WTC11 (cell line): ENCODE measurements at regions not wholly inside any gene's neighbourhood (a gene's known extent, or its start where the extent isn't known, plus 50 kb on each side); places are given as distances from the start of the nearest gene placed in this dataset.

Experiments used
- ATAC-seq: fragments of 200-7000 bp; cut with Tn5 transposase; 2 replicates; pipeline ENCODE4 v1.10.0; 2021; ENCODE audit warnings: mild to moderate bottlenecking, moderate library complexity
- CTCF ChIA-PET: fragments of 300-600 bp; sonication (Branson Sonifier 250); formaldehyde crosslinking; loops from one replicate; lab custom pipeline; 2021; ENCODE audit warnings: antibody characterized with exemption; lab: Charles Lee
- POLR2A ChIA-PET: fragments of 350-600 bp; sonication (Branson Sonifier 250); formaldehyde crosslinking; loops from one replicate; lab custom pipeline; 2021; ENCODE audit warnings: antibody characterized with exemption; lab: Charles Lee
- DNase-seq: peaks from one replicate; pipeline ENCODE4 v3.0.0; 2021; ENCODE audit warnings: low spot score
- H3K27ac Mint-ChIP-seq: 2 replicates; pipeline ENCODE4 v1.8.0; 2021; ENCODE audit warnings: mixed read lengths
- H3K27me3 Mint-ChIP-seq: 2 replicates; pipeline ENCODE4 v1.8.0; 2021; ENCODE audit warnings: low read depth, mild to moderate bottlenecking, moderate library complexity, mixed read lengths
- H3K36me3 Mint-ChIP-seq: 2 replicates; pipeline ENCODE4 v1.8.0; 2021; ENCODE audit warnings: mixed read lengths
- H3K4me1 Mint-ChIP-seq: 2 replicates; pipeline ENCODE4 v1.8.0; 2022; ENCODE audit warnings: mixed read lengths
- H3K4me3 Mint-ChIP-seq: 2 replicates; pipeline ENCODE4 v1.8.0; 2021; ENCODE audit warnings: mild to moderate bottlenecking, moderate library complexity, mixed read lengths
- H3K9me3 Mint-ChIP-seq: 2 replicates; pipeline ENCODE4 v1.8.0; 2021; ENCODE audit warnings: mixed read lengths
- AFF4 ChIP-seq: sonication (generic); formaldehyde crosslinking; IDR thresholded peaks from 2 replicates; pipeline ENCODE4 v1.8.1; 2023; ENCODE audit warnings: mild to moderate bottlenecking, missing genetic modification reagents, borderline replicate concordance
- CDX4 ChIP-seq: fragments of 250-450 bp; sonication (Bioruptor Pico); IDR thresholded peaks from 2 replicates; pipeline ENCODE4 v1.9.0; 2021; ENCODE audit warnings: moderate library complexity, mild to moderate bottlenecking, inconsistent platforms, borderline replicate concordance
- CREM ChIP-seq: sonication (generic); formaldehyde crosslinking; IDR thresholded peaks from 2 replicates; pipeline ENCODE4 v1.8.1; 2022; ENCODE audit warnings: mild to moderate bottlenecking, missing genetic modification reagents, moderate library complexity
- CTCF ChIP-seq: fragments of 200-600 bp; IDR thresholded peaks from 2 replicates; pipeline ENCODE4 v1.8.0; 2022; ENCODE audit warnings: antibody characterized with exemption
- E2F5 ChIP-seq: sonication (generic); formaldehyde crosslinking; IDR thresholded peaks from 2 replicates; pipeline ENCODE4 v1.8.1; 2022; ENCODE audit warnings: mild to moderate bottlenecking, moderate library complexity, missing genetic modification reagents
- FOXJ3 ChIP-seq: sonication (generic); formaldehyde crosslinking; IDR thresholded peaks from 2 replicates; pipeline ENCODE4 v1.9.0; 2021; ENCODE audit warnings: missing genetic modification reagents, mild to moderate bottlenecking, borderline replicate concordance
- FOXK1 ChIP-seq: sonication (generic); formaldehyde crosslinking; IDR thresholded peaks from 2 replicates; pipeline ENCODE4 v1.8.0; 2022; ENCODE audit warnings: mild to moderate bottlenecking, moderate library complexity, missing genetic modification reagents
- IRF1 ChIP-seq: sonication (generic); formaldehyde crosslinking; IDR thresholded peaks from 2 replicates; pipeline ENCODE4 v1.8.0; 2023; ENCODE audit warnings: missing genetic modification reagents
- IRF2 ChIP-seq: sonication (generic); formaldehyde crosslinking; IDR thresholded peaks from 2 replicates; pipeline ENCODE4 v1.8.0; 2022; ENCODE audit warnings: low read depth, missing genetic modification reagents, borderline replicate concordance
- KAT7 ChIP-seq: sonication (generic); formaldehyde crosslinking; IDR thresholded peaks from 2 replicates; pipeline ENCODE4 v1.8.1; 2023; ENCODE audit warnings: missing genetic modification reagents, mild to moderate bottlenecking, borderline replicate concordance
- RELA ChIP-seq: sonication (generic); formaldehyde crosslinking; IDR thresholded peaks from 2 replicates; pipeline ENCODE4 v1.8.1; 2022; ENCODE audit warnings: missing genetic modification reagents, mild to moderate bottlenecking, borderline replicate concordance
- RORB ChIP-seq: fragments of 250-450 bp; sonication (Bioruptor Pico); IDR thresholded peaks from 2 replicates; pipeline ENCODE4 v1.9.0; 2021; ENCODE audit warnings: mild to moderate bottlenecking
- SMAD3 ChIP-seq: sonication (generic); formaldehyde crosslinking; IDR thresholded peaks from 2 replicates; pipeline ENCODE4 v1.8.0; 2022; ENCODE audit warnings: missing genetic modification reagents, mild to moderate bottlenecking, borderline replicate concordance
- ZNF219 ChIP-seq: sonication (generic); formaldehyde crosslinking; IDR thresholded peaks from 2 replicates; pipeline ENCODE4 v1.8.0; 2023; ENCODE audit warnings: missing genetic modification reagents, mild to moderate bottlenecking, borderline replicate concordance
- ZNF232 ChIP-seq: sonication (generic); formaldehyde crosslinking; IDR thresholded peaks from 2 replicates; pipeline ENCODE4 v1.8.0; 2022; ENCODE audit warnings: mild to moderate bottlenecking, missing genetic modification reagents
- ZNF281 ChIP-seq: sonication (generic); formaldehyde crosslinking; IDR thresholded peaks from 2 replicates; pipeline ENCODE4 v1.8.0; 2023; ENCODE audit warnings: mild to moderate bottlenecking, missing genetic modification reagents
- ZNF512 ChIP-seq: sonication (generic); formaldehyde crosslinking; IDR thresholded peaks from 2 replicates; pipeline ENCODE4 v1.8.1; 2022; ENCODE audit warnings: missing genetic modification reagents, borderline replicate concordance
- ZNF532 ChIP-seq: fragments of 250-450 bp; sonication (Bioruptor Pico); IDR thresholded peaks from 2 replicates; pipeline ENCODE4 v1.9.0; 2021; ENCODE audit warnings: mild to moderate bottlenecking, borderline replicate concordance

GRCh38 chr1:218783131-218783530 lies 390.5 kb upstream of the LYPLAL1 start:
- CTCF ChIA-PET = no interaction called here
- no peaks in the 10 kb centered on the region for H3K9me3 Mint-ChIP-seq

More at GRCh38 chr1:218783131-218783530, 390.5 kb upstream of the LYPLAL1 start:
- no peaks in the 10 kb centered on the region for H3K36me3 Mint-ChIP-seq
- TF ChIP-seq IRF2 (no peak), FOXJ3 (CRISPR knock-in tag) (no peak), ZNF512 (CRISPR knock-in tag) (no peak), E2F5 (CRISPR knock-in tag) (no peak), CDX4 (CRISPR knock-in tag) (no peak), ZNF281 (no peak), RORB (no peak), SMAD3 (CRISPR knock-in tag) (no peak), ZNF219 (CRISPR knock-in tag) (no peak), CTCF (no peak), KAT7 (no peak), ZNF532 (CRISPR knock-in tag) (no peak), IRF1 (CRISPR knock-in tag) (no peak), RELA (no peak), AFF4 (CRISPR knock-in tag) (no peak), ZNF232 (CRISPR knock-in tag) (no peak), FOXK1 (CRISPR knock-in tag) (no peak), CREM (CRISPR knock-in tag) (no peak)
- TF ChIP-seq, all 79 proteins: peak for 0
- DNase-seq (no peak), ATAC-seq (no peak)
- peaks cover 6% of the 10 kb centered on the region for H3K4me1 Mint-ChIP-seq
- H3K27ac Mint-ChIP-seq = no peak overlapping the region
- H3K4me3 Mint-ChIP-seq = no peak overlapping the region
- no peaks in the 10 kb centered on the region for H3K27me3 Mint-ChIP-seq
- POLR2A ChIA-PET = no interaction called here
